Endothelial cell (in vitro differentiated cells): ENCODE measurements at regions not wholly inside any gene's neighbourhood (a gene's known extent, or its start where the extent isn't known, plus 50 kb on each side); places are given as distances from the start of the nearest gene placed in this dataset.

ENCODE experiments used
- DNase-seq: peaks from one replicate; pipeline ENCODE4 v3.0.0; 2021; ENCODE audit warnings: low spot score
- H3K27ac Mint-ChIP-seq: one replicate; pipeline ENCODE4 v1.8.0; 2021; ENCODE audit warnings: mixed read lengths, inconsistent platforms; ENCODE audit not compliant: unreplicated experiment
- H3K27me3 Mint-ChIP-seq: one replicate; pipeline ENCODE4 v1.8.0; 2021; ENCODE audit warnings: mild to moderate bottlenecking, moderate library complexity, mixed read lengths, inconsistent platforms; ENCODE audit not compliant: unreplicated experiment
- H3K36me3 Mint-ChIP-seq: one replicate; pipeline ENCODE4 v1.8.0; 2021; ENCODE audit warnings: mild to moderate bottlenecking, low read depth, mixed read lengths, inconsistent platforms; ENCODE audit not compliant: unreplicated experiment
- H3K4me1 Mint-ChIP-seq: one replicate; pipeline ENCODE4 v1.8.0; 2021; ENCODE audit warnings: mild to moderate bottlenecking, mixed read lengths, inconsistent platforms; ENCODE audit not compliant: unreplicated experiment
- H3K4me3 Mint-ChIP-seq: one replicate; pipeline ENCODE4 v1.8.0; 2021; ENCODE audit warnings: mild to moderate bottlenecking, mixed read lengths, inconsistent platforms; ENCODE audit not compliant: unreplicated experiment
- H3K9me3 Mint-ChIP-seq: one replicate; pipeline ENCODE4 v1.8.0; 2021; ENCODE audit warnings: mixed read lengths, inconsistent platforms; ENCODE audit not compliant: unreplicated experiment
- TF ChIP-seq, protein P1 (sequence below): fragments of 200-600 bp; sonication (generic); IDR thresholded peaks from one replicate; pipeline ENCODE4 v1.5.0; 2021; ENCODE audit warnings: antibody characterized with exemption; ENCODE audit not compliant: unreplicated experiment

DNA sequence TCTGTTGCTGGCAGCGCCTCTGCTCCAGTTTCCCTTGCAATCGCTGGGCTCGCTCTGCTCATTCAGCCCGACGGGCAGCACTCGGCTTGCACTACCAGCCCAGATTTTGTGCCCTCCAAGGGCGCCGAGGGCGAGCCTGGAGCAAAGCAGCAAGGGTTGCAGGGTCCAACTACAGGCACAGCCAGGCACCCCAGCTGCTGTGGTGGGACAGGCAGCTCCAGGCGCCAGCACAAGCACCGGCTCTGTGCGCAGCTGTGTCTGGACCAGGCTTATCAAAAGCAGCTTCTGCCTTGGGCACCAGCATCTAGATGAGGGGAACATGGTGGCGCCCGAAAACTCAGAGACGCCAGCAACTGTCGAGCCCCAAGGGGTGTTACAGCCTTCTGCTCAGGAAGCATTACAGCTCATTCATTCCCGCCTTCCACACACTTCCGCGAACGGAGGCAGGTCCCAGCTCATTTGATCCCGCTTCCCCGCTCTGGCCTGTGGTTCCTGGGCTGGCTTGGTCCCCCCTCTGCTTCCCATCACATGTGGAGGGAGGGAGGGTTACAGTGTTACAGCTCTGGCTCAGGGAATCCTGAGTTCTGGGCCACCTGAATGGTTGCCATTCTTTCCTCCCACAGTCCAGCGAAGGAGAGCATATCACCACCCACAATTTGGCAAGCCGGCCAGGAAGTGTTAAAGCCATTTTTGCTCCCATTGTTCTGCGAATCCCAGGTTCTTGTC lies 409.9 kb upstream of the ALCAM start:
- TF ChIP-seq, protein P1, sequence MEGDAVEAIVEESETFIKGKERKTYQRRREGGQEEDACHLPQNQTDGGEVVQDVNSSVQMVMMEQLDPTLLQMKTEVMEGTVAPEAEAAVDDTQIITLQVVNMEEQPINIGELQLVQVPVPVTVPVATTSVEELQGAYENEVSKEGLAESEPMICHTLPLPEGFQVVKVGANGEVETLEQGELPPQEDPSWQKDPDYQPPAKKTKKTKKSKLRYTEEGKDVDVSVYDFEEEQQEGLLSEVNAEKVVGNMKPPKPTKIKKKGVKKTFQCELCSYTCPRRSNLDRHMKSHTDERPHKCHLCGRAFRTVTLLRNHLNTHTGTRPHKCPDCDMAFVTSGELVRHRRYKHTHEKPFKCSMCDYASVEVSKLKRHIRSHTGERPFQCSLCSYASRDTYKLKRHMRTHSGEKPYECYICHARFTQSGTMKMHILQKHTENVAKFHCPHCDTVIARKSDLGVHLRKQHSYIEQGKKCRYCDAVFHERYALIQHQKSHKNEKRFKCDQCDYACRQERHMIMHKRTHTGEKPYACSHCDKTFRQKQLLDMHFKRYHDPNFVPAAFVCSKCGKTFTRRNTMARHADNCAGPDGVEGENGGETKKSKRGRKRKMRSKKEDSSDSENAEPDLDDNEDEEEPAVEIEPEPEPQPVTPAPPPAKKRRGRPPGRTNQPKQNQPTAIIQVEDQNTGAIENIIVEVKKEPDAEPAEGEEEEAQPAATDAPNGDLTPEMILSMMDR, result no peak
- H3K4me3 Mint-ChIP-seq, result no peak overlapping the region
- no peak overlapping the region for H3K27ac Mint-ChIP-seq
- DNase-seq, result no peak
- no peaks in the 10 kb centered on the region for H3K27me3 Mint-ChIP-seq
- H3K9me3 Mint-ChIP-seq, result no peaks in the 10 kb centered on the region
- H3K4me1 Mint-ChIP-seq, result no peaks in the 10 kb centered on the region
- no peaks in the 10 kb centered on the region for H3K36me3 Mint-ChIP-seq

DNA sequence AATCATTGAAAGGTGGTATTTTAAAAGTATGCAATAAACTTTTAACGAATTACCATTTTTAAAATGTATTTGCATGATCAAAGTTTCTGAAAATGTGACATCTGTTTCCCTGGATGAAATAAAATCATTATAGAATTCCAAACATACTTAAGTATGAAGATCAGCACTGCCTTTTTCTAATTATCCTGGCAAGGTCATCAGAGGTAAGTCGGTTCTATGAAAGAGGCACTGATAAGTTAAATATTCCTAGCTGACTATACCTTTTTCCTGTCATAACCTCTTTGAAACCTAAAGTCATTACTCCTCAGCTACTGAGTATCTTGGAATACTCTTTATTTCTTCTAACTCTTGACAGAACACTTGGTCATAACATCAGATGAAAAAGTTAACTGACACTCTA lies 406.1 kb upstream of the ALCAM start:
- H3K4me3 Mint-ChIP-seq, result no peak overlapping the region
- H3K36me3 Mint-ChIP-seq, result no peaks in the 10 kb centered on the region
- TF ChIP-seq, protein P1, result no peak
- no peaks in the 10 kb centered on the region for H3K27me3 Mint-ChIP-seq
- DNase-seq, result no peak
- no peak overlapping the region for H3K27ac Mint-ChIP-seq
- no peaks in the 10 kb centered on the region for H3K4me1 Mint-ChIP-seq
- no peaks in the 10 kb centered on the region for H3K9me3 Mint-ChIP-seq

DNA sequence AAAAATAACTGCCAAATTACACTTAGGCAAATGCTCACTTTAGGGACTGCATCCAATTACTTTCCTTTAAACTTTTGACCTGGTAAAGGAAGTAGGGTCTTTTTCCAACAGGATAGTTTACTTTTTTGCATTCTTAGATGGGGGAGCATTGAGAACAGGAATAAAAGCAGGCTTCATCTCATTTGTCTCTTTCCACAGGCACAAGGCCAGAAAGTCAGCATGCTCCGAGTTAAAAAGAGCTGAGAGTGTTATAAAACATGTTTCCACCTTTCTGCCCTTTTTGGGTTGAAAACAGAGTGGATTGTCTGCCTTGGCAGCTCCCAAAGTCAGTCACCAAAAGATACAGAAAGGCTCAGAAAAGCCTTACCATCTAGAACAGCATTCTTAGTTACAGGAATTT lies 404.9 kb upstream of the ALCAM start:
- H3K4me1 Mint-ChIP-seq, result peaks cover 3% of the 10 kb centered on the region
- DNase-seq, result no peak
- H3K9me3 Mint-ChIP-seq, result no peaks in the 10 kb centered on the region
- H3K27me3 Mint-ChIP-seq, result no peaks in the 10 kb centered on the region
- TF ChIP-seq, protein P1, result no peak
- H3K4me3 Mint-ChIP-seq, result no peak overlapping the region
- H3K27ac Mint-ChIP-seq, result no peak overlapping the region
- H3K36me3 Mint-ChIP-seq, result no peaks in the 10 kb centered on the region

GRCh38 chr3:104974316-104974715 lies 392.4 kb upstream of the ALCAM start:
- TF ChIP-seq, protein P1, result no peak
- Mint-ChIP-seq H3K36me3 (no peaks in the 10 kb centered on the region), H3K9me3 (no peaks in the 10 kb centered on the region), H3K4me3 (no peak overlapping the region), H3K27ac (no peak overlapping the region), H3K4me1 (no peaks in the 10 kb centered on the region), H3K27me3 (no peaks in the 10 kb centered on the region)
- DNase-seq, result no peak

GRCh38 chr3:104977719-104978118 lies 389.0 kb upstream of the ALCAM start:
- H3K4me3 Mint-ChIP-seq, result no peak overlapping the region
- H3K4me1 Mint-ChIP-seq, result no peaks in the 10 kb centered on the region
- TF ChIP-seq, protein P1, result no peak

More at GRCh38 chr3:104977719-104978118, 389.0 kb upstream of the ALCAM start:
- H3K36me3 Mint-ChIP-seq, result no peaks in the 10 kb centered on the region
- H3K27me3 Mint-ChIP-seq, result no peaks in the 10 kb centered on the region
- DNase-seq, result no peak
- no peak overlapping the region for H3K27ac Mint-ChIP-seq
- no peaks in the 10 kb centered on the region for H3K9me3 Mint-ChIP-seq
